ENCODE measurements at regions not wholly inside any gene's neighbourhood (a gene's known extent, or its start where the extent isn't known, plus 50 kb on each side); places are given as distances from the start of the nearest gene placed in this dataset.

- DNase-seq (ENCODE audit: low read depth, low spot score), result no peak
- TF ChIP-seq, protein P1, sequence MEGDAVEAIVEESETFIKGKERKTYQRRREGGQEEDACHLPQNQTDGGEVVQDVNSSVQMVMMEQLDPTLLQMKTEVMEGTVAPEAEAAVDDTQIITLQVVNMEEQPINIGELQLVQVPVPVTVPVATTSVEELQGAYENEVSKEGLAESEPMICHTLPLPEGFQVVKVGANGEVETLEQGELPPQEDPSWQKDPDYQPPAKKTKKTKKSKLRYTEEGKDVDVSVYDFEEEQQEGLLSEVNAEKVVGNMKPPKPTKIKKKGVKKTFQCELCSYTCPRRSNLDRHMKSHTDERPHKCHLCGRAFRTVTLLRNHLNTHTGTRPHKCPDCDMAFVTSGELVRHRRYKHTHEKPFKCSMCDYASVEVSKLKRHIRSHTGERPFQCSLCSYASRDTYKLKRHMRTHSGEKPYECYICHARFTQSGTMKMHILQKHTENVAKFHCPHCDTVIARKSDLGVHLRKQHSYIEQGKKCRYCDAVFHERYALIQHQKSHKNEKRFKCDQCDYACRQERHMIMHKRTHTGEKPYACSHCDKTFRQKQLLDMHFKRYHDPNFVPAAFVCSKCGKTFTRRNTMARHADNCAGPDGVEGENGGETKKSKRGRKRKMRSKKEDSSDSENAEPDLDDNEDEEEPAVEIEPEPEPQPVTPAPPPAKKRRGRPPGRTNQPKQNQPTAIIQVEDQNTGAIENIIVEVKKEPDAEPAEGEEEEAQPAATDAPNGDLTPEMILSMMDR (IDR thresholded peaks at IDR 0.05; ENCODE audit: insufficient read depth, low read length, missing control alignments), result no peak
- POLR2A ChIA-PET, result no interaction called here
- CTCF ChIA-PET, result interaction anchor here (1.2 kb wide), 1 partner anchor 11 kb away, joined by 3 read pairs; no protein-coding TSS in a partner anchor
- no peak overlapping the region for H3K4me3 ChIP-seq (ENCODE audit: low read depth, low read length)
Observed at GRCh38 chr12:13853471-13853870, 127.9 kb downstream of the GRIN2B start.

- POLR2A ChIA-PET, result no interaction called here
- TF ChIP-seq, protein P1 (IDR thresholded peaks at IDR 0.05; ENCODE audit: insufficient read depth, low read length, missing control alignments), result no peak
- H3K4me3 ChIP-seq (ENCODE audit: low read depth, low read length), result no peak overlapping the region
- CTCF ChIA-PET, result no interaction called here
- no peak for DNase-seq (ENCODE audit: low read depth, low spot score)
Observed at GRCh38 chr12:13851828-13852227, 129.6 kb downstream of the GRIN2B start.

DNA sequence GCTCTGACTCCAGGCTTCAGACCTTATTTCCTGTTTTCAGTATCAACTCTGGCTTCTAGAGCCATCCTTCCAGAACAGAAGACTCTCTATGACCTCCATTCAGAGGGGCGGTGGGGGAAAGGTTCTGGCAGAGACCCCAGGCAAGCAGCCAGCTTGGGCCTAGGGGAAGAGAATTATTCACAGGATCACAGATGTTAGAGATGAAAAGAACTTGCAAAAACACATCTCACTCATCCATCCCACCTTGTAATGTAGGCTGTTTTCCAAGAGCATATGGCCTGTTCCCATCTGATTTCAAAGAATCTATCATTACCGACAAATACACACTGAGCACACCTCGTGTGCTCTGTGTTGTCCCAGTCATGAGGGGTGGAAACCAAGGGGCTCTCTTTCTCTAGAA is 131.9 kb downstream of the GRIN2B start:
- ChIA-PET POLR2A (no interaction called here), CTCF (no interaction called here)
- H3K4me3 ChIP-seq (ENCODE audit: low read depth, low read length), result no peak overlapping the region
- TF ChIP-seq, protein P1 (IDR thresholded peaks at IDR 0.05; ENCODE audit: insufficient read depth, low read length, missing control alignments), result no peak
- no peak for DNase-seq (ENCODE audit: low read depth, low spot score)

DNA sequence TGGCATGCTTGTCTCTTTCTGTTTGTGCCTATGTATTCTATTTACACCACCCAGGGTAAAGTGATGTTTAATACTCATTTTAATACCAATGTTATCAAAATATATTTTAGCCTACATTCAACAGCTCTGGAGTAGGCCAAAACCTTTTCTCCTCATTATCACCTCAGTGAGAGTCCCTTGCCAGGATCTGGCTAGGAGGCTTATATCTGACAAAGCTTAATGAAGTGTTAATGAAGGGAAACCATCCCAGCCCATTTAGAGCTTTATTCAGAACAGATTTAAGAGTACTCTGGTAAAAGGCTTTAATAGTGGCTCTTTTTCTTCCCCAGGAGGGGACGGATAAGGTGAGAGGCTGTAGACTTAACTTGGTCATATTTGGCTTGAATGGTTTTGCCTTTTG is 137.6 kb downstream of the GRIN2B start:
- CTCF ChIA-PET, result no interaction called here
- no peak for DNase-seq (ENCODE audit: low read depth, low spot score)
- TF ChIP-seq, protein P1 (IDR thresholded peaks at IDR 0.05; ENCODE audit: insufficient read depth, low read length, missing control alignments), result no peak
- no peak overlapping the region for H3K4me3 ChIP-seq (ENCODE audit: low read depth, low read length)
- POLR2A ChIA-PET, result no interaction called here

GRCh38 chr12:13841358-13841757 is 140.0 kb downstream of the GRIN2B start:
- TF ChIP-seq, protein P1 (IDR thresholded peaks at IDR 0.05; ENCODE audit: insufficient read depth, low read length, missing control alignments), result no peak
- ChIA-PET POLR2A (no interaction called here), CTCF (no interaction called here)
- no peak overlapping the region for H3K4me3 ChIP-seq (ENCODE audit: low read depth, low read length)
- no peak for DNase-seq (ENCODE audit: low read depth, low spot score)

DNA sequence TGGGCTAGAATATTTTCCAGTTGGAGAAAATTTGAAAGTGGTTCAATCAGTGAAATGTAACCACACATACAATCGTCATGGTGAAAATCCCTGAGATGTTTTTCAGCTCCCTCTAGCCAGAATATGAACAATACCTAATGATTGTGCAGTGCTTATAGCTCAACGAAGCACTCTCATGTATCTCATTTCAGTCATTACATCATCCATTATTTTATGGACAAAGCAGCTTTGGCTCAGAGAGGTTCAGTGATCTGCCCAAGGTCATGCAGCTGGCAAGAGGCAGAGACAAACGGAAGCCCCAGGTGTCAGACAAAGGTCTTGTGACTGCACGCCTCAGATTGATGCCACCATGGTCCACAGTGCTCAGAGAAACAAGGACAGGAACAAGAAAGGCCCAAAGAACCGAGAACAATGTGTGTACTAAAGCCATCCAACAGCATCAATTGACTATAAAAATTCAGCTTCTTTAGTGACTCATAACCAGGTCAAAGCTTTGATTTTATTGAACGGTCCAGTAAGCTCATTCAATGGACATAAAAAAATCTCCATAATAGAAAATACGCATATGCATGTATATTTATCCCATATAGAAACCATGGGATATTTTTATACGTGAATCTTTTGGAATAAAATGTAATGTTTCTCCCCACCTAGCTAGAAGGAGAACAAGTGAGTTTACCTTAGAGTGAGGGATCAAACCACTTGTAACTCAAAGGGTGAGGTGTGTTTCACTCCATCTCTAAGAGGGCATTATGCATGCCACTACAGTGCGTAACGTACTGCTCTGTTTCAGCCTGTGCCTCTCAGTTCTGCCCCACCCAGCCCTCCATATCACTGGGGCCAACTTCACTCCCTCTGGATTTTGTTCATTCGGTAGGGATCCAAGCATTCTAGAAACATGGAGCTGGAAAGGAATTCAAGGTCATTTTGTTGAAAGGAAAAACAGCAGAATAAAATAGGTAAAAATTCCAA is 141.8 kb downstream of the GRIN2B start:
- CTCF ChIA-PET, result no interaction called here
- POLR2A ChIA-PET, result no interaction called here

More for the DNA sequence above, 141.8 kb downstream of the GRIN2B start:
- DNase-seq (ENCODE audit: low read depth, low spot score), result no peak
- TF ChIP-seq, protein P1 (IDR thresholded peaks at IDR 0.05; ENCODE audit: insufficient read depth, low read length, missing control alignments), result no peak
- H3K4me3 ChIP-seq (ENCODE audit: low read depth, low read length), result no peak overlapping the region
